Left lung (tissue), 4 donors: ENCODE measurements at regions not wholly inside any gene's neighbourhood (a gene's known extent, or its start where the extent isn't known, plus 50 kb on each side); places are given as distances from the start of the nearest gene placed in this dataset.

Source experiments
- ATAC-seq: fragments of 200-7000 bp; cut with Tn5 transposase; one replicate; pipeline ENCODE4 v1.9.1; 2020; ENCODE audit warnings: moderate library complexity
- DNase-seq, 4 donors: peaks; one replicate each; pipeline ENCODE4 v3.0.0-alpha.2; 2013 to 2020
- H3K27ac ChIP-seq, 2 donors: fragments of 200-600 bp; sonication (generic) in 1 of 2; one replicate each; pipeline versions ENCODE4 v1.5.0 to v1.8.0; 2020 to 2021
- H3K27me3 ChIP-seq, 2 donors: fragments of 200-600 bp; sonication (generic) in 1 of 2; one replicate each; pipeline versions ENCODE4 v1.5.0 to v1.8.0; 2020 to 2021
- H3K36me3 ChIP-seq, 2 donors: fragments of 200-600 bp; sonication (generic) in 1 of 2; one replicate each; pipeline versions ENCODE4 v1.5.0 to v1.8.0; 2020 to 2021
- H3K4me1 ChIP-seq, 2 donors: fragments of 200-600 bp; one replicate each; pipeline ENCODE4 v1.8.0; 2021
- H3K4me3 ChIP-seq, 2 donors: fragments of 200-600 bp; sonication (generic) in 1 of 2; one replicate each; pipeline versions ENCODE4 v1.5.0 to v1.8.0; 2020 to 2021; ENCODE audit warnings: mild to moderate bottlenecking in 1 of 2
- H3K9me3 ChIP-seq, 2 donors: fragments of 200-600 bp; sonication (generic) in 1 of 2; one replicate each; pipeline versions ENCODE4 v1.5.0 to v1.8.0; 2020 to 2021
- intact Hi-C, 2 donors: fragments of 100-400 bp; cut with DNase I; formaldehyde crosslinking; loops; one replicate each; pipeline versions ENCODE4 v1.11.2 to v1.14.2; 2022
- TF ChIP-seq, protein P1 (sequence below), 2 donors: fragments of 200-600 bp; sonication (generic) in 1 of 2; IDR thresholded peaks; one replicate each; pipeline versions ENCODE4 v1.5.0 to v1.8.0; 2021; ENCODE audit warnings: antibody characterized with exemption in 2 of 2
- donor health status: DM: no; HTN: yes; CAD: no.
- donor health status: DM: no; HTN: no; CAD: no.

DNA sequence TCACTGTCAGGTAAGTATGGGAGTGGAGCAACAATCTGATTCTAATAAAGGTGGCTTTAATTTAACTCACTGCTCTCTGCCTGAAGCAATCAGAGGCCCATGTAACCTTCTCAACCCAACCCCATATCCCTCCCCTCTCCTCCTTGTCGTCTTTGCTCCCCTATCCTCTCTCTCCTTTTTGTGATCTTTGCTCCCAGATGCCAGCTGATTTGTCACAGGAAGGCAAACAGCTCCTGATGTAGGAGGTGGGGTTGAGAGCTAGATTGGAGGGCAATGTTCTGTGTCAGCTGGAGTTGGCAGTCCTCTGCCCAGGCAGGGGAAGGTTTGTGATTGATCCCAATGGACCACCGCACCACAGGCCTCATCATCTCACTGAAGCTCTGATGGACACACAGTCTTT, 101.4 kb upstream of the PIK3CG start:
- intact Hi-C loops: no loop called here
- ATAC-seq (no peak), DNase-seq (no peak)
- Histone ChIP-seq H3K4me1 (peaks cover 0 to 12% of the 10 kb centered on the region in 2 donors), H3K9me3 (no peaks in the 10 kb centered on the region), H3K27ac (no peak overlapping the region), H3K4me3 (no peak overlapping the region), H3K27me3 (no peaks in the 10 kb centered on the region), H3K36me3 (no peaks in the 10 kb centered on the region)
- TF ChIP-seq, protein P1, sequence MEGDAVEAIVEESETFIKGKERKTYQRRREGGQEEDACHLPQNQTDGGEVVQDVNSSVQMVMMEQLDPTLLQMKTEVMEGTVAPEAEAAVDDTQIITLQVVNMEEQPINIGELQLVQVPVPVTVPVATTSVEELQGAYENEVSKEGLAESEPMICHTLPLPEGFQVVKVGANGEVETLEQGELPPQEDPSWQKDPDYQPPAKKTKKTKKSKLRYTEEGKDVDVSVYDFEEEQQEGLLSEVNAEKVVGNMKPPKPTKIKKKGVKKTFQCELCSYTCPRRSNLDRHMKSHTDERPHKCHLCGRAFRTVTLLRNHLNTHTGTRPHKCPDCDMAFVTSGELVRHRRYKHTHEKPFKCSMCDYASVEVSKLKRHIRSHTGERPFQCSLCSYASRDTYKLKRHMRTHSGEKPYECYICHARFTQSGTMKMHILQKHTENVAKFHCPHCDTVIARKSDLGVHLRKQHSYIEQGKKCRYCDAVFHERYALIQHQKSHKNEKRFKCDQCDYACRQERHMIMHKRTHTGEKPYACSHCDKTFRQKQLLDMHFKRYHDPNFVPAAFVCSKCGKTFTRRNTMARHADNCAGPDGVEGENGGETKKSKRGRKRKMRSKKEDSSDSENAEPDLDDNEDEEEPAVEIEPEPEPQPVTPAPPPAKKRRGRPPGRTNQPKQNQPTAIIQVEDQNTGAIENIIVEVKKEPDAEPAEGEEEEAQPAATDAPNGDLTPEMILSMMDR (IDR thresholded peaks at IDR 0.05): no peak

DNA sequence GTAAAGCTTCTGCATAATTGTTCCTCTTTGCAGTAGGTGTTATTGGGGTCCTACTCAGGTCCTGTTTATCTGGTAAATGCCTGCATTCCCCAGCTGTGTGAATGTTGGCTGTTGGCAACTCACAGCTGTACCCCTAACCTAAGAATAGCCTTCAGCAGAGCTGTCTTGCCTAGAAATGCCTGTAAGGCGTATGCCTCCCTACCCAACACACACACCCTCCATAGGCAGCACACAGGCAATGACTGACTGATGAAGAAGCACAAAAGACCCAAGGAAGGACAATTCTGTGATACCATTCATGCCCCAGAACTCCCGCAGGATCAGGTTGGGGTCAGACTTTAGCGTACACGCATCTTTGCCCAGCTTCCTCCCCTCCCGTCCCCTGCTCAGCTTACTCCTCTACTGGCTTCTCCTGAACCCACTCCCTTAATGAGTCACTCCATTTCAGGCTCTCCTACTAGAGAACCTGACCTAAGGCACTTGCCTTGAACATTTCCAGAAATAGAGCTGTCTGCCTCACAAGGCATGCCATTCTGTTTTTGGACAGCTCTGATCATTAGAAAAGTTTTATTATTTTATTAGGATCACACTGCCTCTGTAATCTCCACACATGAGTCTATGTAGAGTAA, 99.2 kb upstream of the PIK3CG start:
- DNase-seq: no peak
- H3K36me3 ChIP-seq: no peaks in the 10 kb centered on the region
- no peak overlapping the region for H3K4me3 ChIP-seq
- ATAC-seq: no peak
- no peaks in the 10 kb centered on the region for H3K9me3 ChIP-seq
- H3K4me1 ChIP-seq: peaks cover 0 to 12% of the 10 kb centered on the region in 2 donors
- H3K27ac ChIP-seq: no peak overlapping the region
- intact Hi-C loops: no loop called here
- TF ChIP-seq, protein P1 (IDR thresholded peaks at IDR 0.05): no peak
- H3K27me3 ChIP-seq: no peaks in the 10 kb centered on the region

DNA sequence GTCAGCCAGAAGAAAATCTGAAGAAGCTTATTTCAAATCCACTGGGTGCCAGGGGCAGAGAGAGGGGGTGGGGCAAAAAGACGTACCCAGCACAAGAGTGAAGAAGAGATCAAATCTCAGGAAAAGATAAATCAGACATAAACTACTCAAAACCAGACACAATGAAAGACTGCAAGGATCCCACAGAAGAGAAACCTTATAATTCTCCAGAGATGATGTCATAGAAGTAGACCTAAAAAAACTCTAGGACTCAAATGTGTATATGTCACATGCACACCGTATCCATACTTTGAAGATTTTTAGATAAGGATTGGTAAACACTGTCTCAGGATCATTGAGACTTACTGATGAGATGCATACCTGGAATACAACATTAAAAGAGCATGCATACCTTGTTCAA, 98.5 kb upstream of the PIK3CG start:
- no peak for DNase-seq
- no peak for ATAC-seq
- H3K4me1 ChIP-seq: peaks cover 0 to 12% of the 10 kb centered on the region in 2 donors

DNA sequence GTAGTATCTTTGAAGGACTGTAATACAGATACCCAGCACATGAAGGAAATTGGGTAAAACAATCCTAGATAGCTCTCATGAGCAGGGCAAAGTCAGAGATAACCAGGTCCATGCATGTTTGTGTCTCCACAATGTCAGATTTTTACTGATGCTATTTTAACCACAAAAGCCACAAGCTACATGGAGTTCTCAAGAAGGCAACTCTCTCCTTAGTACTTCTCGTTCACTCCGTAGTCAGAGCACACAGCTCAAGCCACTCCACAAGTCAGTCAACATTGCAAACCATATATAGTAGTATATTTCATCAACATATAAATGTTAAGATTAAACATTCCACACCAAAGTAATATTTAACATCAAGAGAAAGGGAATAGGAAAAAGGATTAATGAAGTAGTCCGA, 98.0 kb upstream of the PIK3CG start:
- no peaks in the 10 kb centered on the region for H3K9me3 ChIP-seq
- no peak overlapping the region for H3K4me3 ChIP-seq
- no peaks in the 10 kb centered on the region for H3K36me3 ChIP-seq
- intact Hi-C loops: no loop called here
- no peak for DNase-seq
- H3K4me1 ChIP-seq: peaks cover 0 to 12% of the 10 kb centered on the region in 2 donors
- no peak overlapping the region for H3K27ac ChIP-seq
- no peak for ATAC-seq
- no peaks in the 10 kb centered on the region for H3K27me3 ChIP-seq
- TF ChIP-seq, protein P1 (IDR thresholded peaks at IDR 0.05): no peak

More for the DNA sequence above, 98.5 kb upstream of the PIK3CG start:
- no peaks in the 10 kb centered on the region for H3K36me3 ChIP-seq
- no peak overlapping the region for H3K27ac ChIP-seq
- TF ChIP-seq, protein P1 (IDR thresholded peaks at IDR 0.05): no peak
- intact Hi-C loops: no loop called here
- no peaks in the 10 kb centered on the region for H3K27me3 ChIP-seq
- no peaks in the 10 kb centered on the region for H3K9me3 ChIP-seq
- no peak overlapping the region for H3K4me3 ChIP-seq

DNA sequence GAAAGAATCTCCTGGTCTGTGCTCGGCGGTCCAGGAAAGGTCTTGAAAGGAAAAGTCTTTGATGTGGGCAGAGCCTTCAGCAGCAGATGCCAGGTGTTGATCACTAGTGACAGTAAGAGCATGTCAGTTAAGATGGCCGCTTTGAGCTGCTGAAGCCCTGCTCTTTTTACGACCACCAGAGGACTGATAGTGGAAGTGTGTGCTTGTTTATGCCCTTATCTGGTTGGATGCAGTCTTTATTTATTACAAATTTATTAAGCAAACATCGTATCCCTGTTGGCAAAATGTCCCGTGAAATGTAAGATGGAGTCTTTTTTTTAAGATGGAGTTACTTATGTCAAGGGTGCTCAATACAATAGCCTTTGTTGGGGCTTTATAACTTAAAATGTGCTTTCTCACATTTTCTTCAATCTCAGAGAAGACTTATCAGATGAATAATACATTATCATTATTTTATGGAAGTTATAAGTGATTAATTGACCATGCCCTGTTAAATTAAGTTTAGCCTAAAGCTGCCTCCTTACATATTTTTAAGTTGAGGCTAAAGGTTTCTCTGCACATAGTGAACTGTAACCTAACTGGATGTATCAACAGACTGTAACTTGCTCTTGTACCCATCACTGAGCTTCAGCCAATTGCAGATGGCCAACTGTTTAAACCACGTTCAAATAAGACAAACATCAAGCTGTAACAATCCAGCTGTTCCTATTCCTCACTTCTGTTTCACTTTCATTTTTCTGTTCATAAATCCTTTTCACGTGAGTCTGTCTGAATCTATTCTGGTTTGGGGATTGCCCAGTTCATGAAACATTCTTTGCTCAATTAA, 97.4 kb upstream of the PIK3CG start:
- ATAC-seq: peak; percentile 42
- H3K27ac ChIP-seq: peak overlapping the region in 1 of 2 donors; percentile 20
- intact Hi-C loops: no loop called here
- H3K4me1 ChIP-seq: peaks cover 0 to 17% of the 10 kb centered on the region in 2 donors
- no peaks in the 10 kb centered on the region for H3K27me3 ChIP-seq
- no peaks in the 10 kb centered on the region for H3K36me3 ChIP-seq
- DNase-seq: no peak
- TF ChIP-seq, protein P1 (IDR thresholded peaks at IDR 0.05): no peak
- no peak overlapping the region for H3K4me3 ChIP-seq
- no peaks in the 10 kb centered on the region for H3K9me3 ChIP-seq
